HEK293 (cell line): ENCODE measurements at regions not wholly inside any gene's neighbourhood (a gene's known extent, or its start where the extent isn't known, plus 50 kb on each side); places are given as distances from the start of the nearest gene placed in this dataset.

Experiments used
- CTCF ChIA-PET: fragments of 350-600 bp; formaldehyde crosslinking; extraction: SDS; loops from one replicate; lab custom pipeline; 2021; ENCODE audit warnings: antibody characterized with exemption; lab: Yijun Ruan, JAX
- POLR2A ChIA-PET: fragments of 300-600 bp; formaldehyde crosslinking; extraction: SDS; loops from one replicate; lab custom pipeline; 2020; ENCODE audit warnings: antibody characterized with exemption, inconsistent platforms; lab: Yijun Ruan, JAX
- H3K27ac ChIP-seq: fragments of 200-500 bp; sonication (Bioruptor generic); 2 replicates; pipeline ENCODE4 v1.5.1; 2014; ENCODE audit warnings: low read depth, low read length, control low read depth, inconsistent platforms; ENCODE audit errors: extremely low read depth
- H3K36me3 ChIP-seq, 2 experiments: fragments of 200-500 bp in 1 of 2; sonication (Bioruptor generic) in 1 of 2; 1 replicate in 1 of 2; 2 replicates in 1 of 2; pipeline ENCODE4 v1.5.1; 2014 to 2017; ENCODE audit warnings: inconsistent platforms in 2 of 2, low read length in 2 of 2; ENCODE audit not compliant: control insufficient read depth in 2 of 2, insufficient read depth in 1 of 2
- H3K4me1 ChIP-seq: fragments of 200-500 bp; sonication (Bioruptor generic); 2 replicates; pipeline ENCODE4 v1.5.1; 2014; ENCODE audit warnings: mild to moderate bottlenecking, low read length, inconsistent platforms; ENCODE audit not compliant: control insufficient read depth, insufficient read depth
- H3K4me3 ChIP-seq: 2 replicates; pipeline ENCODE4 v1.5.1; 2011; ENCODE audit warnings: low read depth, mild to moderate bottlenecking, control low read depth, low read length, moderate library complexity
- H3K9me3 ChIP-seq: fragments of 200-500 bp; sonication (Bioruptor generic); 2 replicates; pipeline ENCODE4 v1.5.1; 2014; ENCODE audit warnings: low read depth, low read length, inconsistent platforms; ENCODE audit not compliant: control insufficient read depth, insufficient read depth
- EGR2 ChIP-seq: fragments of 450-650 bp; formaldehyde crosslinking; IDR thresholded peaks from 2 replicates; pipeline ENCODE4 v1.5.1; 2016; ENCODE audit warnings: low read depth, missing biosample characterization, missing genetic modification characterization
- GLI2 ChIP-seq: fragments of 450-650 bp; formaldehyde crosslinking; IDR thresholded peaks from 2 replicates; pipeline ENCODE4; 2017; ENCODE audit warnings: missing biosample characterization, missing genetic modification characterization, low read depth, borderline replicate concordance
- GLIS2 ChIP-seq: fragments of 450-650 bp; formaldehyde crosslinking; IDR thresholded peaks from 2 replicates; pipeline ENCODE4 v1.5.1; 2016; ENCODE audit warnings: missing biosample characterization, missing genetic modification characterization
- KLF1 ChIP-seq: fragments of 450-650 bp; formaldehyde crosslinking; IDR thresholded peaks from 2 replicates; pipeline ENCODE4 v1.5.1; 2016; ENCODE audit warnings: missing biosample characterization, missing genetic modification characterization
- KLF10 ChIP-seq: fragments of 450-650 bp; IDR thresholded peaks from 2 replicates; pipeline ENCODE4 v1.5.1; 2018; ENCODE audit warnings: missing biosample characterization, mild to moderate bottlenecking, missing genetic modification characterization
- PATZ1 ChIP-seq: fragments of 450-650 bp; formaldehyde crosslinking; IDR thresholded peaks from 2 replicates; pipeline ENCODE4 v1.5.1; 2016; ENCODE audit warnings: missing biosample characterization, missing genetic modification characterization
- ZFP69B ChIP-seq: fragments of 450-650 bp; formaldehyde crosslinking; IDR thresholded peaks from 2 replicates; pipeline ENCODE4 v1.5.1; 2016; ENCODE audit warnings: missing biosample characterization, missing genetic modification characterization
- ZIC2 ChIP-seq: fragments of 450-650 bp; formaldehyde crosslinking; IDR thresholded peaks from 2 replicates; pipeline ENCODE4 v1.5.1; 2016; ENCODE audit warnings: missing biosample characterization, missing genetic modification characterization
- ZNF112 ChIP-seq: fragments of 450-650 bp; formaldehyde crosslinking; IDR thresholded peaks from 2 replicates; pipeline ENCODE4 v1.5.0; 2017; ENCODE audit warnings: missing biosample characterization, missing genetic modification characterization
- ZNF133 ChIP-seq: fragments of 450-650 bp; formaldehyde crosslinking; IDR thresholded peaks from 2 replicates; pipeline ENCODE4 v1.5.1; 2016; ENCODE audit warnings: missing biosample characterization, missing genetic modification characterization
- ZNF239 ChIP-seq: fragments of 450-650 bp; formaldehyde crosslinking; IDR thresholded peaks from 2 replicates; pipeline ENCODE4 v1.5.1; 2016; ENCODE audit warnings: missing biosample characterization, missing genetic modification characterization
- ZNF292 ChIP-seq: fragments of 450-650 bp; formaldehyde crosslinking; IDR thresholded peaks from 2 replicates; pipeline ENCODE4 v1.5.1; 2016; ENCODE audit warnings: low read depth, missing biosample characterization, missing genetic modification characterization, borderline replicate concordance
- ZNF510 ChIP-seq: fragments of 450-650 bp; formaldehyde crosslinking; IDR thresholded peaks from 2 replicates; pipeline ENCODE4 v1.5.1; 2018; ENCODE audit warnings: mild to moderate bottlenecking, missing genetic modification characterization, missing biosample characterization; ENCODE audit not compliant: insufficient replicate concordance
- ZNF514 ChIP-seq: fragments of 450-650 bp; formaldehyde crosslinking; IDR thresholded peaks from 2 replicates; pipeline ENCODE4 v1.5.1; 2016; ENCODE audit warnings: missing biosample characterization, missing genetic modification characterization
- ZNF549 ChIP-seq: fragments of 450-650 bp; IDR thresholded peaks from 2 replicates; pipeline ENCODE4 v1.5.1; 2018; ENCODE audit warnings: missing biosample characterization, missing genetic modification characterization, mild to moderate bottlenecking, inconsistent platforms, moderate library complexity
- ZNF561 ChIP-seq: fragments of 450-650 bp; IDR thresholded peaks from 2 replicates; pipeline ENCODE4 v1.5.1; 2018; ENCODE audit warnings: missing biosample characterization, missing genetic modification characterization, borderline replicate concordance
- ZNF571 ChIP-seq: fragments of 450-650 bp; formaldehyde crosslinking; IDR thresholded peaks from 2 replicates; pipeline ENCODE4 v1.5.0; 2017; ENCODE audit warnings: missing biosample characterization, missing genetic modification characterization
- ZNF585B ChIP-seq: fragments of 450-650 bp; formaldehyde crosslinking; IDR thresholded peaks from 2 replicates; pipeline ENCODE4 v1.5.1; 2016; ENCODE audit warnings: missing biosample characterization, missing genetic modification characterization
- ZNF670 ChIP-seq: fragments of 450-650 bp; formaldehyde crosslinking; IDR thresholded peaks from 2 replicates; pipeline ENCODE4 v1.5.1; 2016; ENCODE audit warnings: missing biosample characterization, missing genetic modification characterization, low read depth
- ZNF837 ChIP-seq: fragments of 450-650 bp; formaldehyde crosslinking; IDR thresholded peaks from 2 replicates; pipeline ENCODE4 v1.5.1; 2016; ENCODE audit warnings: missing biosample characterization, missing genetic modification characterization
- ZXDB ChIP-seq: fragments of 450-650 bp; formaldehyde crosslinking; IDR thresholded peaks from 2 replicates; pipeline ENCODE4 v1.5.1; 2016; ENCODE audit warnings: missing biosample characterization, missing genetic modification characterization
- TF ChIP-seq, protein P1 (sequence below): fragments of 450-650 bp; formaldehyde crosslinking; IDR thresholded peaks from 2 replicates; pipeline ENCODE4 v1.5.1; 2017; ENCODE audit warnings: missing biosample characterization, missing genetic modification characterization
- TF ChIP-seq, protein P2 (sequence below): fragments of 450-650 bp; formaldehyde crosslinking; IDR thresholded peaks from 2 replicates; pipeline ENCODE4 v1.5.1; 2016; ENCODE audit warnings: missing biosample characterization, missing genetic modification characterization
- TF ChIP-seq, protein P3 (sequence below): fragments of 450-650 bp; IDR thresholded peaks from 2 replicates; pipeline ENCODE4 v1.5.1; 2018; ENCODE audit warnings: missing biosample characterization, mild to moderate bottlenecking, missing genetic modification characterization
- TF ChIP-seq, protein P4 (sequence below): fragments of 450-650 bp; formaldehyde crosslinking; IDR thresholded peaks from 2 replicates; pipeline ENCODE4 v1.5.1; 2016; ENCODE audit warnings: missing biosample characterization, missing genetic modification characterization

DNA sequence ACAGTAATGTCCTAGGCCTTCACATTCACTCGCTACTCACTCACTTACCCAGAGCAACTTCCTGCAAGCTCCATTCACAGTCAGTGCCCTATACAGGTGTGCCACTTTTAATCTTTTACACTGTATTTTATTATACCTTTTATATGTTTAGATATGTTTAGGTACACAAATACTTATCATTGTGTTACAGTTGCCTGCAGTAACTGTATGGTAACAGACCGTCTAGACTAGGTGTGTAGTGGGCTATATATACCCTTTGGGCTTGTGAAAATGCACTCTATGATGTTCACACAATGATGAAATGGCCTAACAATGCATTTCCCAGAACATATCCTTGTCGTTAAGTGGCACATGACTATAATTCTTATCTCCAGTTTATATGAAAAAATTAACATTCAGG lies 204.5 kb upstream of the HMCN1 start:
- TF ChIP-seq PATZ1 (no peak), ZNF112 (tag by site-specific recombination) (no peak), GLIS2 (tag by site-specific recombination) (no peak), ZNF549 (no peak), ZNF670 (tag by site-specific recombination) (no peak), ZNF239 (no peak), ZNF561 (no peak), ZNF585B (tag by site-specific recombination) (no peak), EGR2 (no peak), ZNF514 (tag by site-specific recombination) (no peak), GLI2 (tag by site-specific recombination) (no peak)
- TF ChIP-seq, protein P1, sequence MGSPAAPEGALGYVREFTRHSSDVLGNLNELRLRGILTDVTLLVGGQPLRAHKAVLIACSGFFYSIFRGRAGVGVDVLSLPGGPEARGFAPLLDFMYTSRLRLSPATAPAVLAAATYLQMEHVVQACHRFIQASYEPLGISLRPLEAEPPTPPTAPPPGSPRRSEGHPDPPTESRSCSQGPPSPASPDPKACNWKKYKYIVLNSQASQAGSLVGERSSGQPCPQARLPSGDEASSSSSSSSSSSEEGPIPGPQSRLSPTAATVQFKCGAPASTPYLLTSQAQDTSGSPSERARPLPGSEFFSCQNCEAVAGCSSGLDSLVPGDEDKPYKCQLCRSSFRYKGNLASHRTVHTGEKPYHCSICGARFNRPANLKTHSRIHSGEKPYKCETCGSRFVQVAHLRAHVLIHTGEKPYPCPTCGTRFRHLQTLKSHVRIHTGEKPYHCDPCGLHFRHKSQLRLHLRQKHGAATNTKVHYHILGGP (tag by site-specific recombination): no peak
- TF ChIP-seq, protein P2, sequence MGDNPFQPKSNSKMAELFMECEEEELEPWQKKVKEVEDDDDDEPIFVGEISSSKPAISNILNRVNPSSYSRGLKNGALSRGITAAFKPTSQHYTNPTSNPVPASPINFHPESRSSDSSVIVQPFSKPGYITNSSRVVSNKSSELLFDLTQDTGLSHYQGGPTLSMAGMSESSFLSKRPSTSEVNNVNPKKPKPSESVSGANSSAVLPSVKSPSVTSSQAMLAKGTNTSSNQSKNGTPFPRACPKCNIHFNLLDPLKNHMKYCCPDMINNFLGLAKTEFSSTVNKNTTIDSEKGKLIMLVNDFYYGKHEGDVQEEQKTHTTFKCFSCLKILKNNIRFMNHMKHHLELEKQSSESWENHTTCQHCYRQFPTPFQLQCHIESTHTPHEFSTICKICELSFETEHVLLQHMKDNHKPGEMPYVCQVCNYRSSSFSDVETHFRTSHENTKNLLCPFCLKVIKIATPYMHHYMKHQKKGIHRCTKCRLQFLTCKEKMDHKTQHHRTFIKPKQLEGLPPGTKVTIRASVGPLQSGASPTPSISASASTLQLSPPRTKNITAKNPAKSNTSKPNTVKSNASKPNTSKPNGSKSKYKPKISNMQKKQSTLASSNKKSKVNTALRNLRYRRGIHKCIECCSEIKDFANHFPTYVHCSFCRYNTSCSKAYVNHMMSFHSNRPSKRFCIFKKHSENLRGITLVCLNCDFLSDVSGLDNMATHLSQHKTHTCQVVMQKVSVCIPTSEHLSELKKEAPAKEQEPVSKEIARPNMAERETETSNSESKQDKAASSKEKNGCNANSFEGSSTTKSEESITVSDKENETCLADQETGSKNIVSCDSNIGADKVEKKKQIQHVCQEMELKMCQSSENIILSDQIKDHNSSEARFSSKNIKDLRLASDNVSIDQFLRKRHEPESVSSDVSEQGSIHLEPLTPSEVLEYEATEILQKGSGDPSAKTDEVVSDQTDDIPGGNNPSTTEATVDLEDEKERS (tag by site-specific recombination): no peak
- TF ChIP-seq, protein P3, sequence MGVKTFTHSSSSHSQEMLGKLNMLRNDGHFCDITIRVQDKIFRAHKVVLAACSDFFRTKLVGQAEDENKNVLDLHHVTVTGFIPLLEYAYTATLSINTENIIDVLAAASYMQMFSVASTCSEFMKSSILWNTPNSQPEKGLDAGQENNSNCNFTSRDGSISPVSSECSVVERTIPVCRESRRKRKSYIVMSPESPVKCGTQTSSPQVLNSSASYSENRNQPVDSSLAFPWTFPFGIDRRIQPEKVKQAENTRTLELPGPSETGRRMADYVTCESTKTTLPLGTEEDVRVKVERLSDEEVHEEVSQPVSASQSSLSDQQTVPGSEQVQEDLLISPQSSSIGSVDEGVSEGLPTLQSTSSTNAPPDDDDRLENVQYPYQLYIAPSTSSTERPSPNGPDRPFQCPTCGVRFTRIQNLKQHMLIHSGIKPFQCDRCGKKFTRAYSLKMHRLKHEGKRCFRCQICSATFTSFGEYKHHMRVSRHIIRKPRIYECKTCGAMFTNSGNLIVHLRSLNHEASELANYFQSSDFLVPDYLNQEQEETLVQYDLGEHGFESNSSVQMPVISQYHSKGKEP (tag by site-specific recombination): no peak
- ChIA-PET POLR2A (no interaction called here), CTCF (no interaction called here)
- H3K4me1 ChIP-seq: no peaks in the 10 kb centered on the region
- no peaks in the 10 kb centered on the region for H3K36me3 ChIP-seq
- no peaks in the 10 kb centered on the region for H3K9me3 ChIP-seq
- H3K4me3 ChIP-seq: no peak overlapping the region
- no peak overlapping the region for H3K27ac ChIP-seq

DNA sequence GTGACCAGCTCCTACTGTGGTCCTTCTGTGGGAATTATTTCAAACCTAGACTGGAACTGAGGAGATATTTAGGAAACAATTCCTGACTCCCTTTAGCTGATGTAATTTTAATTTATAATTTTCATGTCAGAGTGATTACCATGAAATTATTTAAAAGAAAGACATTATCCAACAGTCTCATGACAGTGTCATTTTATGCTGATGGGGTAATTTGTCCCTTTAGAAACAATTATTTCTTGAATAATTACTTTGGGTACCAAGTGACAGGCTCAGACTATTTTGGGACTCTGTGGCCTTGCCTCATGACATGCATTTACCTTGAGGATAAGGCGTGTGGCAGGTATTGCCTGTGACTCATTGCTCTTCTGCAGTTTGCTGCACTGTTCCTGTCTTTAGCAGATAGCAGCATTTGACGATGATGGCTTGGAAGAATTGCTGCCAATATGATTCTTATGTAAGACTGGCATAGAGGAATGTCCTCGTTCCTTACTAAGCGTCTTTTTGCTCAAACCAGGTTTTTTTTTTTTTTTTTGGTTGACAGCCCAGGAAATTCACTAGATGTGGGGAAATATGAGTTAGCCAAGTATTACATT lies 206.0 kb upstream of the HMCN1 start:
- H3K9me3 ChIP-seq: no peaks in the 10 kb centered on the region
- ChIA-PET CTCF (interaction anchor here (0.6 kb wide), 1 partner anchor 17 kb away, joined by 3 read pairs; no protein-coding TSS in a partner anchor), POLR2A (no interaction called here)
- no peak overlapping the region for H3K27ac ChIP-seq
- no peaks in the 10 kb centered on the region for H3K4me1 ChIP-seq
- no peak overlapping the region for H3K4me3 ChIP-seq
- H3K36me3 ChIP-seq: no peaks in the 10 kb centered on the region
- TF ChIP-seq ZNF837 (tag by site-specific recombination): no peak
- no peak for TF ChIP-seq ZIC2
- no peak for TF ChIP-seq KLF10 (tag by site-specific recombination)
- no peak for TF ChIP-seq ZXDB (tag by site-specific recombination)
- TF ChIP-seq ZNF510 (tag by site-specific recombination): no peak
- TF ChIP-seq ZNF571 (tag by site-specific recombination): no peak
- no peak for TF ChIP-seq ZNF549
- TF ChIP-seq ZNF133 (tag by site-specific recombination): no peak
- no peak for TF ChIP-seq ZFP69B (tag by site-specific recombination)
- TF ChIP-seq ZNF292 (tag by site-specific recombination): no peak
- TF ChIP-seq KLF1 (tag by site-specific recombination): no peak
- TF ChIP-seq, protein P4, sequence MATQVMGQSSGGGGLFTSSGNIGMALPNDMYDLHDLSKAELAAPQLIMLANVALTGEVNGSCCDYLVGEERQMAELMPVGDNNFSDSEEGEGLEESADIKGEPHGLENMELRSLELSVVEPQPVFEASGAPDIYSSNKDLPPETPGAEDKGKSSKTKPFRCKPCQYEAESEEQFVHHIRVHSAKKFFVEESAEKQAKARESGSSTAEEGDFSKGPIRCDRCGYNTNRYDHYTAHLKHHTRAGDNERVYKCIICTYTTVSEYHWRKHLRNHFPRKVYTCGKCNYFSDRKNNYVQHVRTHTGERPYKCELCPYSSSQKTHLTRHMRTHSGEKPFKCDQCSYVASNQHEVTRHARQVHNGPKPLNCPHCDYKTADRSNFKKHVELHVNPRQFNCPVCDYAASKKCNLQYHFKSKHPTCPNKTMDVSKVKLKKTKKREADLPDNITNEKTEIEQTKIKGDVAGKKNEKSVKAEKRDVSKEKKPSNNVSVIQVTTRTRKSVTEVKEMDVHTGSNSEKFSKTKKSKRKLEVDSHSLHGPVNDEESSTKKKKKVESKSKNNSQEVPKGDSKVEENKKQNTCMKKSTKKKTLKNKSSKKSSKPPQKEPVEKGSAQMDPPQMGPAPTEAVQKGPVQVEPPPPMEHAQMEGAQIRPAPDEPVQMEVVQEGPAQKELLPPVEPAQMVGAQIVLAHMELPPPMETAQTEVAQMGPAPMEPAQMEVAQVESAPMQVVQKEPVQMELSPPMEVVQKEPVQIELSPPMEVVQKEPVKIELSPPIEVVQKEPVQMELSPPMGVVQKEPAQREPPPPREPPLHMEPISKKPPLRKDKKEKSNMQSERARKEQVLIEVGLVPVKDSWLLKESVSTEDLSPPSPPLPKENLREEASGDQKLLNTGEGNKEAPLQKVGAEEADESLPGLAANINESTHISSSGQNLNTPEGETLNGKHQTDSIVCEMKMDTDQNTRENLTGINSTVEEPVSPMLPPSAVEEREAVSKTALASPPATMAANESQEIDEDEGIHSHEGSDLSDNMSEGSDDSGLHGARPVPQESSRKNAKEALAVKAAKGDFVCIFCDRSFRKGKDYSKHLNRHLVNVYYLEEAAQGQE: no peak
